ENCODE measurements at regions not wholly inside any gene's neighbourhood (a gene's known extent, or its start where the extent isn't known, plus 50 kb on each side); places are given as distances from the start of the nearest gene placed in this dataset.
A peak's percentile ranks its signal among the peaks of the same experiment; 100 is the strongest.

DNA sequence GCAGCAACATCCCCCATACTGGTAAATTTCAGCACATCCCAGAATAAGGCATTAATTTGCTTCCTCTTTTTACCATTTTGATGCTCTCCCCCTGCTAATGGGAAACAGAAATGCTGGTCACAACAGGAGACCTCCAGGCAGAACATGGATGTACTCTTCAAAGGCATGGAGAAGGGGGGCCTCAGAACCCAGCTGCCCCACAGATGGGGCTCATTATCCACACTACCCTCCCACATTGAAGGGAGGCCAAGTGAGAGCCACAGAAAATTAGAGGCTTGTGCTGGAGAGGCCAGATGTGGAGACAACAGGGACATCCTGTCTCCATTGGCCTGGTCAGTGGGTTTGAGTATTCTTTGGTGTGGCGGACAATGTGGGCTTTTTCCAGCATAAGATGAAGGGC, 150.1 kb upstream of the CDH11 start:
- in situ Hi-C loops (cut with HindIII; ENCODE audit: low sequenced_read_pairs): no loop called here
- H3K4me3 ChIP-seq (ENCODE audit: low read depth, low read length): no peak overlapping the region
- DNase-seq (ENCODE audit: low read depth, low spot score): no peak
- TF ChIP-seq, protein P1, sequence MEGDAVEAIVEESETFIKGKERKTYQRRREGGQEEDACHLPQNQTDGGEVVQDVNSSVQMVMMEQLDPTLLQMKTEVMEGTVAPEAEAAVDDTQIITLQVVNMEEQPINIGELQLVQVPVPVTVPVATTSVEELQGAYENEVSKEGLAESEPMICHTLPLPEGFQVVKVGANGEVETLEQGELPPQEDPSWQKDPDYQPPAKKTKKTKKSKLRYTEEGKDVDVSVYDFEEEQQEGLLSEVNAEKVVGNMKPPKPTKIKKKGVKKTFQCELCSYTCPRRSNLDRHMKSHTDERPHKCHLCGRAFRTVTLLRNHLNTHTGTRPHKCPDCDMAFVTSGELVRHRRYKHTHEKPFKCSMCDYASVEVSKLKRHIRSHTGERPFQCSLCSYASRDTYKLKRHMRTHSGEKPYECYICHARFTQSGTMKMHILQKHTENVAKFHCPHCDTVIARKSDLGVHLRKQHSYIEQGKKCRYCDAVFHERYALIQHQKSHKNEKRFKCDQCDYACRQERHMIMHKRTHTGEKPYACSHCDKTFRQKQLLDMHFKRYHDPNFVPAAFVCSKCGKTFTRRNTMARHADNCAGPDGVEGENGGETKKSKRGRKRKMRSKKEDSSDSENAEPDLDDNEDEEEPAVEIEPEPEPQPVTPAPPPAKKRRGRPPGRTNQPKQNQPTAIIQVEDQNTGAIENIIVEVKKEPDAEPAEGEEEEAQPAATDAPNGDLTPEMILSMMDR (IDR thresholded peaks at IDR 0.05; ENCODE audit: low read depth, low read length): no peak

DNA sequence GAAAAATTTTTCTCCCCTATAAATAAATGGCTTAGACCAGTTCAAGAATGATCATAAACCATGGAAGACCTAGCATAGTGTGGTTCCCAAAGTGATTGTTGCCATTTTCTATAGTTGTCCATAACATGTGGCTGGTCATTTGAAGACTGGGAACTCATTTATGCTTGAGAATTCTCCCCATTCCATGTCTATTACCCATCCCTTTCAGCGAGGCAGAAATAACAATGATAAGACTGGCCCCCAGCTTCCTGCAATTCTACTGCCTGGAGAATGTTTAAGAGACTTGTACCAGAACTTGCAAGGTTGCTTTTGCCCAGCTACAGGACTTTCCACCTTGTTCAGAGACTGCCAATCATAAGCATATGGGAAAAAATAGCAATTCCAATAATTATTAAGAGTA, 146.5 kb upstream of the CDH11 start:
- no peak overlapping the region for H3K4me3 ChIP-seq (ENCODE audit: low read depth, low read length)
- DNase-seq (ENCODE audit: low read depth, low spot score): peak; percentile 11
- TF ChIP-seq, protein P1 (IDR thresholded peaks at IDR 0.05; ENCODE audit: low read depth, low read length): no peak
- in situ Hi-C loops (cut with HindIII; ENCODE audit: low sequenced_read_pairs): no loop called here

DNA sequence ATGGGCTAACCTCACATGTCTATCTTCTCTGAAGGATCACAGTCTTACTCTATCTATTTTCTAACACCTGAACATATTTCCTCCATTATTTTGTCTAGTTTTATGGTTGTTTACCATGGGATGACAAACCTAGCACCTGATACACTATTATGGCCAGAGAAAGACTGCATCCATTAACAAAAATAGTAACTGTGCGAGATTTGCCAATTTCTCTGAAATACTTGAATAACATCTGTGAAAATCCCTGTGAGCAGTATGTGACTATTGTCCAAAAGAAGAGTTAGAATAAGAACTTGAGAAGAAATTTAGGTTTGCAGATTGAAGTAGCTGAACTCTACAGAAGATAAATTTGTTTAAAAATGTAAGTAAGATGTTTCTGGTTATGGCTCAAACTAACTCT, 142.0 kb upstream of the CDH11 start:
- no peak overlapping the region for H3K4me3 ChIP-seq (ENCODE audit: low read depth, low read length)
- TF ChIP-seq, protein P1 (IDR thresholded peaks at IDR 0.05; ENCODE audit: low read depth, low read length): no peak
- in situ Hi-C loops (cut with HindIII; ENCODE audit: low sequenced_read_pairs): no loop called here
- no peak for DNase-seq (ENCODE audit: low read depth, low spot score)

DNA sequence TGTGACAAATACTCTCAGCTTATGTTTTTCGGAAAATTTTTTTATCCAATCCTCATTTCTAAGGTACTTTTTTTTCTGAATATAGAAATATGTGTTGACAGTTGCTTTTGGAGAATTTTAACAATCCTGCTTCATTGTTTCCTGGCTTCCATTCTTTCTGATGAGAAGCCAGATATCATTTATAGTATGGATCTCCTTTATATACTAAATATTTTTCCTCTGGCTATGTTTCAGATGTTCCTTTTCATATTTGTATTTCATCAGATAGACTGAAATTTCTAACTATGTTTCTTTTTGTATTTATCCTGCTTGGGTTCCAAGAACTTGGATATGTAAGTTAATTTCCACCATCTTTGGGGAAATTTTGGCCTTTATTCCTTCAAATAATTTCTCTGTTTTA, 138.9 kb upstream of the CDH11 start:
- TF ChIP-seq, protein P1 (IDR thresholded peaks at IDR 0.05; ENCODE audit: low read depth, low read length): no peak
- H3K4me3 ChIP-seq (ENCODE audit: low read depth, low read length): no peak overlapping the region
- no peak for DNase-seq (ENCODE audit: low read depth, low spot score)
- in situ Hi-C loops (cut with HindIII; ENCODE audit: low sequenced_read_pairs): no loop called here

DNA sequence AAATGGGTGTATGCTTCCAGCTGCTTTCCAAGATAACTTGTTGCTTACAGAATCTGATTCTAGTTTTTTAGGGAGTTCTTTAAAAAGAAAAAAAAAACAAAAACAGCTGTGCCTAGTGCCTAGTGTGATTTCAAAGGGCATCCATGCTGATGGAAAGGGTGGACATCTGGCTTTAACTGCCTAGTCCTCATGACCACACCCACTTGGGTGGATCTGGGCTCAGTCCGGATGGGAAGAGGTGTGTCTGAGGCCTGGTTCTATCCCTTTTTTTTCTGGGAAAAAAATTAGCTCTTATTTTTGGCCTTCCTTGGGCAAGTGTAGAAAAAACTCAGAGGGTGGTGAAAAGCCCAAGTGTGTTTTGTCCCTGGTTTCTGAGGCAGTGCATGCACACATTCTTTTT, 132.3 kb upstream of the CDH11 start:
- in situ Hi-C loops (cut with HindIII; ENCODE audit: low sequenced_read_pairs): no loop called here
- TF ChIP-seq, protein P1 (IDR thresholded peaks at IDR 0.05; ENCODE audit: low read depth, low read length): no peak
- no peak for DNase-seq (ENCODE audit: low read depth, low spot score)
- no peak overlapping the region for H3K4me3 ChIP-seq (ENCODE audit: low read depth, low read length)

DNA sequence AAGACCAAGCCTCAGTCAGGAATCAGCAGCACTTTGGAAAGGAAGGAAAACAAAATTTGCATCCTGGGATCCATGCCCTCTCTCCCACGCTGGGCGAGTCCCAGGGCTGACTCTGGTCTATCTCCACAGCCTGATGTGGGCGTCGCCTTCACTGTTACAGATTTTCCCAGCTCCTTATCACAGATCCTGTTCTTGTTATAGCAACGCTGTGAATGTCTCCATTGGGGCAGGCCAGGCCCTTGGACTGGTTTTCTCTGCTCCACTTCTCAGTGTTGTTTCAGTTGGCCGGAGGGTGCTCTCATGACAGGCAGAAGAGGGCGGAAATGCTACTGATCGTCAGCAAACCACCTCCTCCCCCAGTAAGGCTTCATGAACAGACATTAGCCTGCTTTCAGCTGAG, 127.9 kb upstream of the CDH11 start:
- TF ChIP-seq, protein P1 (IDR thresholded peaks at IDR 0.05; ENCODE audit: low read depth, low read length): no peak
- no peak overlapping the region for H3K4me3 ChIP-seq (ENCODE audit: low read depth, low read length)
- peak; percentile 4 for DNase-seq (ENCODE audit: low read depth, low spot score)
- in situ Hi-C loops (cut with HindIII; ENCODE audit: low sequenced_read_pairs): no loop called here

DNA sequence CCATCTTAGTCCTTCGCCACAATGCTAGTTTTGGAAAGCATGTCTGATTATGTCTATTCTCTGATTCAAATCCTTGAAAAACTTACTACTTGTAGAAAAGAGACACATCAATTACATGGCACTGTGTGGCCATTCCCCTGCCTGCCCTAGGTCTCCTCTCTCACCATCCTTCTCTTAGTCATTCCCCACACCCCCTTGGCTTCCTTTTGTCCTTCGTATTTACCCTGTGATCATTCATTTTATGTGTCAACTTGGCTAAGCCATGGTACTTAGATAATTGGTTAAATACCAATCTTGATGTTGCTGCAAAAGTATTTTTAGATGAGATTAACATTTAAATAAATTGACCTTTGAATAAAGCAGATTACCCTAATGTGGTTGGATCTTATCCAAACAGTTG, 122.9 kb upstream of the CDH11 start:
- no peak overlapping the region for H3K4me3 ChIP-seq (ENCODE audit: low read depth, low read length)
- in situ Hi-C loops (cut with HindIII; ENCODE audit: low sequenced_read_pairs): no loop called here
- TF ChIP-seq, protein P1 (IDR thresholded peaks at IDR 0.05; ENCODE audit: low read depth, low read length): no peak
- DNase-seq (ENCODE audit: low read depth, low spot score): no peak
